ENCODE measurements at regions not wholly inside any gene's neighbourhood (a gene's known extent, or its start where the extent isn't known, plus 50 kb on each side); places are given as distances from the start of the nearest gene placed in this dataset.

GRCh38 chr11:121889186-121889585, 226.8 kb downstream of the BLID start:
- no peaks in the 10 kb centered on the region for H3K36me3 ChIP-seq (ENCODE audit: control insufficient read depth, insufficient read depth, low read length)
- DNase-seq (ENCODE audit: low read depth), result no peak
- CTCF ChIA-PET, result no interaction called here
- H3K4me3 ChIP-seq (ENCODE audit: low read depth, low read length), result no peak overlapping the region
- POLR2A ChIA-PET, result no interaction called here
- TF ChIP-seq, protein P1, sequence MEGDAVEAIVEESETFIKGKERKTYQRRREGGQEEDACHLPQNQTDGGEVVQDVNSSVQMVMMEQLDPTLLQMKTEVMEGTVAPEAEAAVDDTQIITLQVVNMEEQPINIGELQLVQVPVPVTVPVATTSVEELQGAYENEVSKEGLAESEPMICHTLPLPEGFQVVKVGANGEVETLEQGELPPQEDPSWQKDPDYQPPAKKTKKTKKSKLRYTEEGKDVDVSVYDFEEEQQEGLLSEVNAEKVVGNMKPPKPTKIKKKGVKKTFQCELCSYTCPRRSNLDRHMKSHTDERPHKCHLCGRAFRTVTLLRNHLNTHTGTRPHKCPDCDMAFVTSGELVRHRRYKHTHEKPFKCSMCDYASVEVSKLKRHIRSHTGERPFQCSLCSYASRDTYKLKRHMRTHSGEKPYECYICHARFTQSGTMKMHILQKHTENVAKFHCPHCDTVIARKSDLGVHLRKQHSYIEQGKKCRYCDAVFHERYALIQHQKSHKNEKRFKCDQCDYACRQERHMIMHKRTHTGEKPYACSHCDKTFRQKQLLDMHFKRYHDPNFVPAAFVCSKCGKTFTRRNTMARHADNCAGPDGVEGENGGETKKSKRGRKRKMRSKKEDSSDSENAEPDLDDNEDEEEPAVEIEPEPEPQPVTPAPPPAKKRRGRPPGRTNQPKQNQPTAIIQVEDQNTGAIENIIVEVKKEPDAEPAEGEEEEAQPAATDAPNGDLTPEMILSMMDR (IDR thresholded peaks at IDR 0.05; ENCODE audit: insufficient read depth, low read depth, low read length), result no peak
- no peaks in the 10 kb centered on the region for H3K27me3 ChIP-seq (ENCODE audit: control insufficient read depth, insufficient read depth, low read length)

DNA sequence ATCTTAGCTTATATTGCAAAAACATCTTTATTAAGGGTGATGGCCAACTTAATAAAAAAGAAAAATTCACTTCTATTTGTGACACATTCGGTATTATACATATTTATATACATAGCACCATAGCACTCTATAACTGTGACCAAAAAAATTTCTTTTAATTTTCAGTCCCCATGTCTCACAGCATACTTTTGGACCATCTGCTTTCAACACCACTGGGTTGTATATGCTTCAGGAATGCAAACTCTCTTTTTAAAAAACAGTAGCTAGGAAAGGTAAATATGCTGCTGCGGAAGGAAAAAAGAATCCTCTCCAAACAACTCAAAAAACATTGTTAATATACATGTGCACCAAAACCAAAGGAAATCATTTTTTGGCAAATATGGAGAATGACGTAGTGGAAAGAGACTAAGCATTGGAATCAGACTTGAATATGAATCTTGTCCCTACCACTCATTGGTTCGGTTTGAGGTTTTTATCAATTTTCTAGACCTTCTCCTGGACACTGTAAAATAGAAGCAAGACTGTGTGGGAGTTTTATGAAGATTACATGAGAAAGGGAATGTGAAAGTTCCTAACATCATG, 227.9 kb downstream of the BLID start:
- ChIA-PET POLR2A (no interaction called here), CTCF (no interaction called here)
- Histone ChIP-seq H3K36me3 (ENCODE audit: control insufficient read depth, insufficient read depth, low read length) (no peaks in the 10 kb centered on the region), H3K27me3 (ENCODE audit: control insufficient read depth, insufficient read depth, low read length) (no peaks in the 10 kb centered on the region), H3K4me3 (ENCODE audit: low read depth, low read length) (no peak overlapping the region)
- TF ChIP-seq, protein P1 (IDR thresholded peaks at IDR 0.05; ENCODE audit: insufficient read depth, low read depth, low read length), result no peak
- DNase-seq (ENCODE audit: low read depth), result no peak

GRCh38 chr11:121887569-121887968, 228.4 kb downstream of the BLID start:
- POLR2A ChIA-PET, result no interaction called here
- Histone ChIP-seq H3K27me3 (ENCODE audit: control insufficient read depth, insufficient read depth, low read length) (no peaks in the 10 kb centered on the region), H3K36me3 (ENCODE audit: control insufficient read depth, insufficient read depth, low read length) (no peaks in the 10 kb centered on the region), H3K4me3 (ENCODE audit: low read depth, low read length) (no peak overlapping the region)
- no peak for DNase-seq (ENCODE audit: low read depth)
- TF ChIP-seq, protein P1 (IDR thresholded peaks at IDR 0.05; ENCODE audit: insufficient read depth, low read depth, low read length), result no peak
- CTCF ChIA-PET, result no interaction called here

DNA sequence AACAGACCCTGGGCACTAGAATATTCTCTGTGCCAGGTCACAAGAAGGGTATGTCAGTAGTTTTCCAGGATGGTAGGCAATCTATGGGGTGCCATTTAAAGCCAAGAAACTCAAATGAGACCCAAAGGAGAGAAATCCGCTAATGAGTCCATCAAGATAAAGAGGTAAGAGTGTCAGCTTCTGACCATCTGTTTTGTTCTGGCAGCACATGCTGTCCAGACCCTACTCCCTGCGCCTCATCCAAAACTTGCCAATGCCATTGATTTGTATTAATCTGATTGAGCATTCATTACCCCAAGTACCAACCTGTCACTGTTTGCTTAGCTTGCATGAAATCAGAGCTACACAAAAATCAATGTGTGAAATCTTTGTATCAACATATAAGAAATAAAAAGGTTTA, 229.0 kb downstream of the BLID start:
- CTCF ChIA-PET, result no interaction called here
- POLR2A ChIA-PET, result no interaction called here
- Histone ChIP-seq H3K27me3 (ENCODE audit: control insufficient read depth, insufficient read depth, low read length) (no peaks in the 10 kb centered on the region), H3K4me3 (ENCODE audit: low read depth, low read length) (no peak overlapping the region), H3K36me3 (ENCODE audit: control insufficient read depth, insufficient read depth, low read length) (no peaks in the 10 kb centered on the region)
- no peak for DNase-seq (ENCODE audit: low read depth)
- TF ChIP-seq, protein P1 (IDR thresholded peaks at IDR 0.05; ENCODE audit: insufficient read depth, low read depth, low read length), result no peak

- ChIA-PET CTCF (interaction anchor here (1.4 kb wide), 1 partner anchor 15 kb away, joined by 3 read pairs; no protein-coding TSS in a partner anchor), POLR2A (interaction anchor here (0.7 kb wide), 1 partner anchor 201 kb away, joined by 8 read pairs; no protein-coding TSS in a partner anchor)
- no peak for DNase-seq (ENCODE audit: low read depth)
Observed at GRCh38 chr11:121886005-121886734, 229.8 kb downstream of the BLID start.

More at GRCh38 chr11:121886005-121886734, 229.8 kb downstream of the BLID start:
- no peak overlapping the region for H3K4me3 ChIP-seq (ENCODE audit: low read depth, low read length)
- H3K36me3 ChIP-seq (ENCODE audit: control insufficient read depth, insufficient read depth, low read length), result no peaks in the 10 kb centered on the region
- no peaks in the 10 kb centered on the region for H3K27me3 ChIP-seq (ENCODE audit: control insufficient read depth, insufficient read depth, low read length)
- TF ChIP-seq, protein P1 (IDR thresholded peaks at IDR 0.05; ENCODE audit: insufficient read depth, low read depth, low read length), result no peak
